ENCODE measurements at regions not wholly inside any gene's neighbourhood (a gene's known extent, or its start where the extent isn't known, plus 50 kb on each side); places are given as distances from the start of the nearest gene placed in this dataset.

- no peak overlapping the region for H3K4me3 Mint-ChIP-seq (ENCODE audit: low read depth)
- no peaks in the 10 kb centered on the region for H3K27me3 Mint-ChIP-seq
- no peak for DNase-seq (ENCODE audit: low spot score, unreplicated experiment)
- peaks cover 1% of the 10 kb centered on the region for H3K4me1 Mint-ChIP-seq (ENCODE audit: low read depth)
- no peak overlapping the region for H3K27ac Mint-ChIP-seq
- no peak for TF ChIP-seq CTCF (IDR thresholded peaks at IDR 0.05; ENCODE audit: unreplicated experiment)
- H3K9me3 Mint-ChIP-seq (ENCODE audit: low read depth), result no peaks in the 10 kb centered on the region
- H3K36me3 Mint-ChIP-seq (ENCODE audit: insufficient read depth), result no peaks in the 10 kb centered on the region
Measured at GRCh38 chr3:144775551-144775950, 803.9 kb downstream of the DIPK2A start.

- H3K36me3 Mint-ChIP-seq (ENCODE audit: insufficient read depth), result no peaks in the 10 kb centered on the region
- no peaks in the 10 kb centered on the region for H3K4me1 Mint-ChIP-seq (ENCODE audit: low read depth)
- no peaks in the 10 kb centered on the region for H3K27me3 Mint-ChIP-seq
- H3K27ac Mint-ChIP-seq, result no peak overlapping the region
- no peak for TF ChIP-seq CTCF (IDR thresholded peaks at IDR 0.05; ENCODE audit: unreplicated experiment)
- DNase-seq (ENCODE audit: low spot score, unreplicated experiment), result no peak
- no peak overlapping the region for H3K4me3 Mint-ChIP-seq (ENCODE audit: low read depth)
- no peaks in the 10 kb centered on the region for H3K9me3 Mint-ChIP-seq (ENCODE audit: low read depth)
Measured at GRCh38 chr3:144777906-144778305, 806.3 kb downstream of the DIPK2A start.

- H3K27me3 Mint-ChIP-seq, result no peaks in the 10 kb centered on the region
- TF ChIP-seq CTCF (IDR thresholded peaks at IDR 0.05; ENCODE audit: unreplicated experiment), result no peak
- no peaks in the 10 kb centered on the region for H3K4me1 Mint-ChIP-seq (ENCODE audit: low read depth)
- no peak overlapping the region for H3K4me3 Mint-ChIP-seq (ENCODE audit: low read depth)
- H3K27ac Mint-ChIP-seq, result no peak overlapping the region
- H3K36me3 Mint-ChIP-seq (ENCODE audit: insufficient read depth), result no peaks in the 10 kb centered on the region
- no peak for DNase-seq (ENCODE audit: low spot score, unreplicated experiment)
- H3K9me3 Mint-ChIP-seq (ENCODE audit: low read depth), result no peaks in the 10 kb centered on the region
Measured at GRCh38 chr3:144791034-144791433, 819.4 kb downstream of the DIPK2A start.

- H3K27ac Mint-ChIP-seq, result no peak overlapping the region
- TF ChIP-seq CTCF (IDR thresholded peaks at IDR 0.05; ENCODE audit: unreplicated experiment), result no peak
- H3K4me1 Mint-ChIP-seq (ENCODE audit: low read depth), result no peaks in the 10 kb centered on the region
- H3K4me3 Mint-ChIP-seq (ENCODE audit: low read depth), result no peak overlapping the region
- no peaks in the 10 kb centered on the region for H3K36me3 Mint-ChIP-seq (ENCODE audit: insufficient read depth)
- DNase-seq (ENCODE audit: low spot score, unreplicated experiment), result no peak
- H3K27me3 Mint-ChIP-seq, result no peaks in the 10 kb centered on the region
- H3K9me3 Mint-ChIP-seq (ENCODE audit: low read depth), result peaks cover 5% of the 10 kb centered on the region
Measured at GRCh38 chr3:144801890-144802289, 830.3 kb downstream of the DIPK2A start.

- Mint-ChIP-seq H3K36me3 (ENCODE audit: insufficient read depth) (no peaks in the 10 kb centered on the region), H3K4me3 (ENCODE audit: low read depth) (no peak overlapping the region), H3K27me3 (no peaks in the 10 kb centered on the region), H3K4me1 (ENCODE audit: low read depth) (no peaks in the 10 kb centered on the region), H3K27ac (no peak overlapping the region), H3K9me3 (ENCODE audit: low read depth) (no peaks in the 10 kb centered on the region)
- TF ChIP-seq CTCF (IDR thresholded peaks at IDR 0.05; ENCODE audit: unreplicated experiment), result no peak
- no peak for DNase-seq (ENCODE audit: low spot score, unreplicated experiment)
Measured at GRCh38 chr3:144809380-144809779, 837.8 kb downstream of the DIPK2A start.

All from progenitor cell of endocrine pancreas (in vitro differentiated cells).